CD4-positive, alpha-beta T cell treated with Interleukin-6 for 4 hours (primary cell): ENCODE measurements at regions not wholly inside any gene's neighbourhood (a gene's known extent, or its start where the extent isn't known, plus 50 kb on each side); places are given as distances from the start of the nearest gene placed in this dataset.
"Not testable (repeated sequence)": the region's sequence is repeated elsewhere in the genome, so short reads cannot be mapped to it uniquely, and the experiment has no call there.

Source experiments
- DNase-seq: peaks from one replicate; pipeline ENCODE4 v3.0.0-alpha.2; 2020; ENCODE audit warnings: mixed read lengths

DNA sequence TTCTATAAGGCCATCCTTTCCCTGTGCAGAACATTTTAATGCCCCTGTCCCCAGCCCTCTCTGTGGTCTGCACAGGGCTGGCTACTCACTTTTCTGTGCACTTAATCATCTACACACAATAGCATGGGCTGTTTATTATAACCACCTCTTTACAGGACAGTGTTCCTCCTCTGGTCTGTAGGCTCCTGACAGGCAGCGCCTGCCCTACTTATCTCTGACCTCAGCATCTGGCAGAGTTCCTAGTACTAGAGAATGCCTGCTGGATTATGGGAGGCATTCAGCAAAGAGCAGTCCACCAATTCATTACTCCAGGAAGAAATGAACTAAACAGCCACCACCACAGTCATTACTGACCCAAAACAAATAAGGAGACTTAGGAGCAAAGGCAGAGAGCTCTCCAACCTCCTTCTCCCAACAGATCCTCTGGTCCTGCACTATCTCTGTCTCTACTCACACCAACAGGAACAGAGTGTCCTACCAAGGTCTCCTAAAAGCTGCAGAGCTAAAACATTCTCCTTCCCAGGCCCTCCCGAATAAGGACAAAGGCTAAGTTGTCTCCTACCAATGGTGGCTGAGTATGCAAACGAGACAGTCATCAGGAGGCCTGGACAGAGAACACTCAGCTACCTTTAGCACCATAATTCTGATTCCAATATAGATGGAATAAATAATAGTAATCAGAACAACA, 279.2 kb downstream of the QDPR start:
- no peak for DNase-seq

DNA sequence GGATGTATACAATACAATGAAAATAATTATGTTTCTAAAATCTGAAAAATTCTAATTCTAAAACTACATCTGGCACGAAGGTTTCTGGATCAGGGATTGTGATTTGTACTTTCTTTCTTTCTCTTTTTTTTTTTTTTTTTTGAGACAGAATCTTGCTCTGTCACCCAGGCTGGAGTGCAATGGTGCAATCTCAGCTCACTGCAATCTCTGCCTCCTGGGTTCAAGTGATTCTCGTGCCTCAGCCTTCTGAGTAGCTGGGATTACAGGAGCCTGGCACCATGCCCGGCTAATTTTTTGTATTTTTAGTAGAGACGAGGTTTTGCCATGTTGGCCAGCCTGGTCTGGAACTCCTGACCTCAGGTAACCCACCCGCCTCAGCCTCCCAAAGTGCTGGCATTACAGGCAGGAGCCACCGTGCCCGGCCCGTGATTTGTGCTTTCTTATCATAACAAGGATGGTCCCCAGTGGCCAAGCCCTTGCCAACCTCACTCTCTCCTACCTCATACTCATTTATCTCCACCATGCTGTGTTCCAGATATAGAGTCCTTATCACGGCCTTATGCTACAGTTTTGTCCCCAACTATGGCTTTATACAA, 279.9 kb downstream of the QDPR start:
- DNase-seq, result not testable (repeated sequence)

DNA sequence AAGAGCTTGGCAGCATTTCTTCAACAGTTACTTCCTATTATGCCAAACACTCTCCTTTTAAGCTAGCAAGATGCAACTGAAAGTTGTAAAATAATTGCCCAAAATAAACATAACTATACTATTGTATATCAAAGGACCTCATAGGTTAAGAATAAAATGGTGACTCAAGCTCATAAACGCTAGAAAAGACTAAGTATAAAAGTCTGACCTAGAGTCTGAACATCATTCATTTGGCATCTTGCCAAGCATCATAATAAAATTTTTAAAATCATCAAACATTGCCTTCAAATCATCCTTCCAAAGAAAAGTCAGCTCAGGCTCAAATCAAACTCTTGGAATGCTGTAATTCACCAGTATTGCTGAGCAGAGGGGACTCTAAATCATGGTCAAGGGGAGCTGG, 281.2 kb downstream of the QDPR start:
- DNase-seq, result no peak

DNA sequence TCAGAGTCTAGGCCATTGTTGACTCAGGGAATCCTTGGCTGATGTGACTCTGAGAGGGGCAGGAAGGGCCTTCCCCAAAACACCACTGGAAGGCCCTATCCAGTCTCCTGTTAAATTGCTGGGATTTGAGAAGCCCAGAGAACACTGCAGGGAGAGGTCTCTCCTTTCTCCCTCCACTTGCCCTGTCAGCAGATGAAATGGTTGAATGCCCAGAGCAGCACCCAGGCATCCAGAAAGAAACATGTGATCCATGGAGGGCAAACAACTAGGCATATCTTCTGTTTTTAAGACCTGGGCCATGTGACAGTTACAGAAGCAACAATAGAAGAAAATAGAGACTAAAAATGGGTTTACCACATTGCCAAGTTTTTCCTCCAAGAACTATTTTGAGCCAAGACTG, 291.1 kb downstream of the QDPR start:
- DNase-seq, result no peak

DNA sequence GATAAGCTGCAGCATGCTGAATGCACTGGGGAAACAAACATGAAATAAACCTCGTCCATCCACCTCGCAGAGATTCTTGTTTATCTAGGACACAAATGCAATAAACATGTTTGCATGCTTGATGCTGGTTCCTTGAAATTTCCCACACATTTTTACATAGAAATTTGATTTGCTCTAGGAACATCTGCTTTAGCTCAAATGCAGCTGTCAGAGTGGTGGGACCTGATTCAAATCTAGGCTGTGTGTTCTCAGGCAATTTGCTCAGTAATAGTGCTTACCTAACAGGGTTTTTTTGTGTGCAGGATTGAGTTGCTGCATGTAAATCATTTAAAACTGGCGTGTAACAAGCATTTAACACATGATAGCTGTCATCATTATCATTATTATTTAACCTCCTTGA, 293.1 kb downstream of the QDPR start:
- DNase-seq, result no peak

DNA sequence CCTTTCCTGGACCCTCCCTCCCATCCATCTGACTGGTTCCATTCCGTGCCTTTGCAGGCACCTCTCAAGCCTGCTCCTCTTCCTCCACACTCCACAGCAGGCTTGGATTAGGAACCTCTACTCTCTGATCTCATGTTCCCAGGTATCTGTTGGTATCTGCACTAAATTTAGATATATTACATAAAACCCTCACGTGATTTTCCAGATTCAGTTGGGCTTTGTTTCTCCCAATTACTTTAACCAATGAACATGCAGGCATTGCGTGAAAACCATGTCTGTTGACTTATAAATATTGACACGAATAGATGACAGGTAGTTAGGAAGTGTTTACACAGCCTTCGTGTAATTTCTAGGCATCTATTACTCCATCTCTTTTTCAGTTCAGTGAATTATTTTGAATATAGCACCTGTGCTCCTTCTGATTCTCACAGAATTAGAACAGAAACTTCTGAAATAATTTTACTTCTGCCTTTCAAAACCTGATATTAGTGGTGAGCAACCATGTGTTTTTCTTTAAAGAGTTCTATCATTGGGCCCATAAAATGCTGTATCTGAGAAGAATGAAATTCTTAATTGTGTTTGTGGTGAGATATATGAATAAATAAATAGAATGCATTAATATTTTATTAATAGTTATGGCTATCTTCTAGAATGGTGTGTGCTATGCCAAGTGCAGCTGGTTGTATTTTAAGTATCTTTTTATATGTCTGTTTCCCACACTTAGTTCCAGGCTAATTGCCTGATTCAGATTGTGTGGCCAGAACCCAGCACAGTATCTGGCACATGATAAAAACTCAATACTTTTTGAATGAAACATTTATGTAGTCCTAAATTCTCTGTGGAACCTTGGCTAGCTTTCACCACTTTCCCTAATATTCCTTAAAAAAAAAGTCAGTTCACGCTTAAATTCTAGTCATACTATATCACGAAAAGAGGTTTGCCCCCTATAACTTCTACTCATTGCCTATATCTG, 304.8 kb downstream of the QDPR start:
- no peak for DNase-seq

DNA sequence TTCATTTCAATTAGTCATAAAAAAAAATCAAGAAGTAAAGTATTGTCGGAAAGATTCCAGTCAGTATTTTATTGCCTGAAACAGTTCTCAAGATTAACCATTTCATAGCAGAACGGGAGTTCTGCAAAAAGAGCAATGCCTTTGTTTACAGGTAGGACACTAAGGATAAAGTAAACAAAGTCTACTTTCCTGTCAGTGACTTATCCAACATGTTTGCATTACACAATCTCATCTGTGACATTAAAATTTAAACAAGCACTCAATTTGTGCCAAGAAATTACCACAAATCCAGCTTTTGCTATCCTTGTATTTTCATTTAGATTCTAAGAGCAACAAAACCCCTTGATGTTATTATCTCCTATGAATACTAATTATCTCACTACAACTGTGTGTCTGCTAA, 306.5 kb upstream of the LDB2 start:
- no peak for DNase-seq

DNA sequence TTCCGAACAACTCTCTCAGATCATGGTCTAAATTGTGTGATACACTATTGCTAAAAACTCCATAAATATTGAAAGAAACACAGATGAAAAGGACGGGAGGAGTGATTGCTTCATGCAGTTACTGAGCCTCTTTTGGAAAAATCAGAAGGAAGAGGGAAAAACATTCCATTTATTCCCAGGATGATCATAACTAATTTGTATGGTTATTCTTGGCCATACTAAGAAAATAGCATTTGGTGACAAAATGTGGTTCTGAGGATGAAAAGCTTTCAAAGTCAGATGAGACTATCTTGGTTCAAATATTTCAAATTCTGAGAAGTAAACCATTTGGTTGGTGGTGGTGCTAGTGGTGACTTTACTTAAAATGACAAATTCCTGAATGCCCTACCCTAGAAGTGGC, 305.4 kb upstream of the LDB2 start:
- DNase-seq, result no peak

DNA sequence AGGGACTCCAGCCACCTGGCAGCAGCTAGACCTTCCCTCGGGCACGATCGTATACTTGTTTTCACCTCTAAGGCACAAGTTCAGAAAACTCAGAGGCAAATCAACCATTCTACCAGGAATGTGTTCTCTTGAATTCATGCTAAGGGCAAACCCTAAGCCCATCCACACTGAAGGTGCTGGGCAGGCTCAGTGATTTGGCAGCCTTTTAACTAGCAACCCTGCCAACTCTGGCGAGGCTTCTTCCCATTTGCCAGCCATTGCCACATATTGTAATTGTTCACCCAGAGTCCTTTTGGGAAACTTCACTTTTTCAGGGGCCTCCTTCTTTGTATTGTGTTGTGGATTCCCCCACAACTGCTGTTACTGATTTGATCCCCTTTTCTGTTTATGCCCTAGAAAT, 298.6 kb upstream of the LDB2 start:
- no peak for DNase-seq

DNA sequence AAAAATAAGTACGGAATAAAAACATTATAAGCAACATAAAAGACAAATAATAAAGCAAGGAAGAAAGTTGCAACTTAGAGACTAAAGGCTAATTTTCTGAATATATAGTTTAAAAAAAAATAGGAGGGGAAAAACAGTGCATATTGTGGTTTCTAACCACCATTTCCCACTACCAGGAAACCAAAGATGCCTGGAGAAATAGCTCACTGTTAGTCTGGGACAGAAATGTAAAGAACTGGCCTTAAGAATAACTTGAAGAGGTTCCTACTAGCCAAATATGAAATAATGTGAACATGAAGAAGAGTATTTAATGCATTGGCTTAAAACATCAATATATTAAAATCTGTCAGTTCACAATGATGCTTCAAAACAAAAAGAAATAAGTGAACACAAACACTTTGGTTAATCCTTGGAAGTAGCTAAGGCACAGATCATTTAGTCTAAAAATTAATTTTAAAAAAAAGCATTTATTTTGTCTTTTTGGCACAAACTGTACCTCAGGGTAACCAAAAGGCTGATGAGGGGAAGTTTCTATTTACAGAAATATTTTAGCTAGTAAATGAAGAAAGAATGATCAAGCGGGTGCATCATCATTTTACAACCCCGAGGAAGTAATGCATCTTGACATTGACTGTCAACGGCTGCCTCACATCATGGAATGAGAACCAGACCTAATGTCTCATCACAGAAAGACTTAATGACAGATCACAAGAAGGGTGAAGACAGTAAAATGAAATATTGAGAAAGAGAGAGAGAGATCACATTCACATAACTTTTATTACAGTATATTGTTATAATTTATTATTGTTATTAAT, 297.2 kb upstream of the LDB2 start:
- DNase-seq, result no peak

DNA sequence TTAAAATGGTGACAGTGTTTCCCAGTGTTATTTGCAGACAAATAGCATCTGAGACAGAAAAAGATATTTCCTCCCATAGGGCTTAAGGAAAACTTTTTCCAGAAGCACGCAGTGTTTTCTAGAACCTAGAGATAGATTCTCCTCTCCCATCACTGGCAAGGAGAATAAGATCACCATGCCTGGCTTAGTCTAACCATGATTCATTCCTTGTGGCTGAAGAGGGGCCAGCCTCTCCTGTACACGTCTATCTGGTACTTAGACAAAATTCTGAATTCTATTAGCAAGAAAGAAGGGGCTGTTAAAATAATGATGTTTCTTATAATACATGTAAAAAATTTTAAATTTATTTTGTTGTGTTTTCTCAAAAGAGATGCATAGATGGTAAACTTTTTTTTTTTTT, 296.1 kb upstream of the LDB2 start:
- DNase-seq, result no peak

DNA sequence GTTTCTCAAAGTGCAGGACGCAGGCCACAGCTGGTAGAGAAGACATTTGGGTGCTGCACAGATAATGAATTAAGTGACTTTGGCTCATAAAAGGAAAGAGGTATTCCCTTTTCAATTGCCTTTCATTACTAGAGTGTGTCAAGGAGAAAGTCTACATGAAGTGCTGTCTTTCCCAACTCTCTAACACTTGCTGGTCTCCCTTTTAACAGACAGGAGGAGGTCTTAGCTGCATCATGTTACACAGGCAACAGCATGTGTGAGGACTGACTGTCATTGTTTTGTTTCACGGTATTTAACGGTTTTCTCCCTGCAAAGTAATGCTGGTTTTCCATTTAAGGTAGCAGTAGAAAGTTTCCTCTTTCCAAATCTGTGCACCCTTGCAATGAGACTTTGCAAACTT, 291.3 kb upstream of the LDB2 start:
- no peak for DNase-seq

DNA sequence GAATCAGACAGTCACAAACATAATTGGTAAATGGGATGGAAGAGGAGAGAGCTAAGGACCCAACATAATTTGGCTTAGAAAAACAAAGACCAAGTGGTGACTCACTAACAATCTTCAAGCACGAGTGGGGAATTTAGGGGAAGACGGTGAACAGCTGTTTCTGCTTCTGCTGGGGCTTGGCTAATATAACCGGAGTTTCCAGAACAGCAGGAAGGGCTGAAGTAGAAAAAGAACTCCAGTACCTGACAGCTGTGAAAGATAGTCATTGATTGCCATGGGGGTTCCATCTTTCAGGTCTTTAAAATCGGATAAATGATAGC, 290.9 kb upstream of the LDB2 start:
- DNase-seq, result no peak

DNA sequence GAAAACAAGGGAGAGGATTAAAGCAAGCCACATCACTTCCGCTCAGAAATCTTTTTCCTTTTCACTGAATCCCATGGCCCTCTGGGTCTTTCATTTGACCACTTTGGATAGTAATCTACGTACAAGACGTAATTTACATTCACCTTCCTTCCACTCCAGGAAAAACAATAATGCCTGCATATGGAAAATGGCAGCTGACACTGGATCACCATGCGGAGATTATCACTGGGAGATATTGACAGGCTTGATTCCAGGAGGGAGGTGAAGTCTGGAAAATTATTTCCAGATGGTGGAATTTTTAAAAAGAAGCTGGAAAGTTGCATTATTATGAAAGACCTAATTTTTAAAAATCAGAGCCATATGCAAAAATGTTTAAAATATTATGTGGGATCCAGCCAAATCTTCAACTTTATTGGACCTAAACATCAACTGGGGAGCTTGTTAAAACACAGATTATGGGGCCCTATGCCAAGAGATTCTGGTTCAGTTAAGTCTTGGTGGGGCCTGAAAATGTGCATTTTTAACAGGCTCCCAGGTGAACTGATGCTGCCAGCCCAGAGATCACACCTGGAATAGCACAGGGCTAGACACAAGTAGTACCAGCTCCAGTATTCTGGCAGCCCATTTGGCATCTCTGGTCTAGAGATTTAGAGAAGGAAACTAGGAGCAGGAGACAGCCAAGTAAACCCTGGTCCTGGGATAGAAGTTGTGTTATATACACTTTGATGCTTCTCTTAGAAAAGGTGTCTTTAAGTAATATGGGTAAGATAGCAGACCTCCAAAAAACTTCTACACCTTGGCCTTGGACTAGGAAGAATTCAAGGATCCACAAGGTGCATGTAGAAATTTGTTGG, 290.3 kb upstream of the LDB2 start:
- no peak for DNase-seq

DNA sequence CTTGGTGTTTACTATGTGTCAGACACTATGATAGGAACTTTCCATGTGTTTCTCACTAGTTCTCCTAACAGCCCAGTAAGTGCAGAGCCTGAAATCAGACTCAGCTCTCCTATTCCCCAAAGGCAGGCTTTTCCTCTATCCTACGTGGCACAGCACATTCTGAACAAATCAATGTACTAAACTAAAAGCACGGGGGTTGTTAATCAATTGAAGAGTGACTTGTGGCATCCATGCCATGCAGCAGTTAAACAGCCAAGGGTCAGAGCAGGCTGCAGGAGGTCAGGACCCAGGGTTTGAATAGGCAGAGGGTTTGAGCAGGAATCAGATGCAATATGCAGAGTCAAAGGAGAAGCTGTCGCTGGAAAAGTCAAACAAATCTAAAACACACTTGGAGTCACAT, 289.7 kb upstream of the LDB2 start:
- no peak for DNase-seq

DNA sequence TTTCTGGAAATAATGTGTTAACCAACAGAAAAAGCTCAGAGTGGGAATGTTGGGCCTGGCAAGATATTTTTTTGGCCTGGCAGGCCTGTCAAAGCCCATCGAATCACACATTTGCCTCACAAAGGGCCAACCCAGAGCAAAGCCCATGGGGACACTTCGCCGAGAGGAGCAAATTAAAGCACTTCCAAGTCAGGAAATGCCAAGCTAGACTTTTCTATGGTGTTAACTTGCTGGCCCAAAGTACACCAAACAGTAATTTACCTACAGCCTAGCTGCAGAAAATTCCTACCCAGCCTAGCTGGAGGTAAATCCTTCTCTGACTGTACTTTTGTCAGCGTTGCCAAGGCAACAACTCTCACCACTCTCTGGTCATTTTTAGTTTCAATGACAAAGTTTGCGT, 288.6 kb upstream of the LDB2 start:
- DNase-seq, result no peak

DNA sequence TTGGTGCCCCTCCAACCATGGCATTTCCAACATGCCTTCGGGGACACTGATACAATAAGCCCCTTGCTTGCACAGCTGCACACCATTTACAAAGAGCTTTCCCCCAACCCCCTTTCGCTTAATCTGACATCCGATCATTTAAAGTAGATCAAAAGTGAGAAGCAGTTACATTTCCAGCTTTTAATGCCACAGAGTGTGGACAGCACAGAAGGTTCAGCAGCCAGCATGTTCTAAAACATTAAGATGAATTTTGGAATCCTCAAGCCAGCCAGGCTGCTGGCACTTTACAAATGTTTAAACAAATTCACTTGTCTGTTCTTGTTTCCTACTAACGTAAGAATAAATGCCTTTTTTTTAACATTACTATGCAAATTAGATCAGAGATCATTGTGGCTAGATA, 284.4 kb upstream of the LDB2 start:
- no peak for DNase-seq

DNA sequence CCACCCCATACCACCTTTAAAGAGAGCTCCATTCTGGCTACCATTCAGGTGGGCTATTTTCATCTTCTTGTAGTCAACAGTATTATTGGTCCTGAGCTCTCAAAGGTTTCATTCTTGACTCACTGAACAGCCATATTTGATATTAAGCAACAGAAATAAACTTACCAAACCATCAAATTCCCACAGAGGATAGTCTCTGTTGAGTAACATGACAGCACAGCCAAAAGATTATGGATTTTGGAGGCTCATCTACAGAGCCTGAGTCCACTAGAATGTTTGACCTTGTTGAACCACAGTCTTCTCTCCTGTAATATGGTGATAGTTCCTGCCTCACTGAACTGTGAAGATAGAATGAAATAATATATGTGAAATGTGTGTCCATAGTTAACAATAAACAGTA, 276.3 kb upstream of the LDB2 start:
- no peak for DNase-seq

DNA sequence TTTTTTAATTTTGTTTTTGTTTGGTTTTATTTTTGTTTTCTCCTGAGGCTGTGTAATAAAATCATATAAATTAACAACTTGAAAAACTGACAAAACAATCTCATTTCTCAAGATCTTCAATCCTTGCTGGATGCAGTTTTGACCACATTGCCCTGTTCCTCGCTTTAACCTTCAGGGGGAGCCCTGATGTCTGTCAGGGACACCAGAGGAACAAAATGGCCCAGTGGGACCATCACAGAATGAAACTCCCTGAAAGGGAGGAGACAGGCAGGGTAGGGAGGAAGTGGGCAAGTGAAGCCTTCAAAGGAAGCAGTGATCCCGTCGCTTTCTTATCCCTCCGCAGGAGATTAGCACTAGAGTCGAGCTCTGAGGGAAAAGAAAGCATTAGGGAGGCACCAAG, 274.9 kb upstream of the LDB2 start:
- no peak for DNase-seq

DNA sequence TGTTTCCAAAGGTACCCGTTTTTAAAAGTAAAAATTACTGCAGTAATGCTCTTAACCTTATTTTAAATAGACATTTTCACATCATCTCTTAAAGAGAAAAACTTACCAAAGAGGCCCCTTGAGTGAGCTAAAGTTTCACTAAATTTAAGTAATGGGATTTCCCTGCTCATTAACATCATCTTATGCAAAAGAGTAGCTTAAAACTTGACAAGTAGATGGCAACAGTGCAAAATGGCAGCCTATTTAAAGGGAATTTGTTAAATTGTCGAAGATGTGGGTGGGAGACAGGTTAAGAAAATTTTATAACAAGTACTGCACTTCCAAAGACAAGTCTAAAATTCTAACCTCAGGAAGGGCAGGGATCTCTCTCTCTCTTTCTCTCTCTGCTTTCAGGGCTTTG, 271.7 kb upstream of the LDB2 start:
- no peak for DNase-seq

DNA sequence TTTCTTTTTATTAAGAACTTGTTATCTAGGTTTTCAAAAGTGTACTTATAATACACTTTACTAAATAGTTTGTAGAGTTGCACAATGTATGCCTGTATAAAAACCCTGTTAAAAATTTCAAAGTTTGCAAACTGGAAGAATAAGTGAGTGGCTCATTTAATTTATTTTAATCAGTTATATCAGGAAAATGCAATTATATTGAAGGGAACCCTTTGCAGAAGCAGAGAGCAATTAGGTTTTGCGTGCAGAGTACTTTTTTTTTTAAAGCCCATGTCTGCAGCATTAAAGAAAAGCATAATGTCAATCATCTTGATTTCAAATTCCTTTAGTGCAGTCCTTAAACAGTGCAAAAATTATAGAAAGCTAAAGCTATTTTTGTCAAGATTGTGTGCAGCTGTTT, 271.3 kb upstream of the LDB2 start:
- DNase-seq, result no peak

DNA sequence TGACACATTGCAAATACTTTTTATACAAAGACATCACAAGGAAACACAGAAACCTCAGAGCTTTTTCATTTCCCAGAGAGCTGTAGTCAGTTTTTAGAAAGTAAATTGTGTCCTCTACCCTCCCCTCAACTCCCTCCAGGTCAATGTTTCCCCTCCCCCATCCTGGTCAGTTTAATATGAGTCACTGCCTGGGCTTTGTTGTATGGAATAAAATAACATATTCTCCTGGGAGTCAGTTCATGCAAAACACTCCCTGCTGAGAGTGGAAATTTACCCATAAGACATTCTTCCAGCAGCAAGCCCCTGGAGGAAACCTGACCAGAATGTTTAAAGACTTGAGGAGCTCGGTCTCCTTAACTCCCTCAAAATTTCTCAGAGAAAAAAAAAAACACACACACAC, 270.1 kb upstream of the LDB2 start:
- no peak for DNase-seq
